HepG2 (cell line): ENCODE measurements at regions not wholly inside any gene's neighbourhood (a gene's known extent, or its start where the extent isn't known, plus 50 kb on each side); places are given as distances from the start of the nearest gene placed in this dataset.

ENCODE experiments used
- CREB1 ChIP-seq, 2 experiments: fragments of 450-650 bp in 1 of 2; IDR thresholded peaks; 2 replicates each; pipeline ENCODE4 v1.6.1; 2016 to 2017; ENCODE audit warnings: control low read depth in 1 of 2, mild to moderate bottlenecking in 1 of 2, missing compliant biosample characterization in 1 of 2, missing genetic modification characterization in 1 of 2
- CTCF ChIP-seq: sonication (generic); formaldehyde crosslinking; IDR thresholded peaks from 2 replicates; pipeline ENCODE4 v1.5.0; 2020; ENCODE audit warnings: mild to moderate bottlenecking, missing genetic modification reagents, moderate library complexity
- ELF1 ChIP-seq: sonication (generic); formaldehyde crosslinking; IDR thresholded peaks from 2 replicates; pipeline ENCODE4 v1.4.0; 2020; ENCODE audit warnings: missing genetic modification reagents
- EP300 ChIP-seq, 3 experiments: sonication (generic) in 1 of 3; formaldehyde crosslinking in 1 of 3; IDR thresholded peaks; 2 replicates each; pipeline versions ENCODE4 v1.5.1 to v1.6.1; 2011 to 2020; ENCODE audit warnings: low read depth in 2 of 3, low read length in 2 of 3, borderline replicate concordance in 1 of 3, improper control_type of control experiment in 1 of 3, mild to moderate bottlenecking in 1 of 3, missing genetic modification reagents in 1 of 3, moderate library complexity in 1 of 3
- NFKB2 ChIP-seq: sonication (generic); formaldehyde crosslinking; IDR thresholded peaks from 2 replicates; pipeline ENCODE4 v1.4.0; 2020; ENCODE audit warnings: missing genetic modification reagents, borderline replicate concordance
- POLR2AphosphoS5 ChIP-seq: IDR thresholded peaks from 2 replicates; pipeline ENCODE4 v1.6.1; 2012; ENCODE audit warnings: low read depth, low read length
- SIN3A ChIP-seq: IDR thresholded peaks from 2 replicates; pipeline ENCODE4 v1.6.1; 2011; ENCODE audit warnings: low read depth, mild to moderate bottlenecking, control low read depth, low read length, borderline replicate concordance
- SMARCC2 ChIP-seq: fragments of 450-650 bp; IDR thresholded peaks from 2 replicates; pipeline ENCODE4 v1.6.1; 2017; ENCODE audit warnings: antibody characterized with exemption, mild to moderate bottlenecking
- ZNF766 ChIP-seq: sonication (generic); formaldehyde crosslinking; IDR thresholded peaks from 2 replicates; pipeline ENCODE4 v1.5.0; 2020; ENCODE audit warnings: missing genetic modification reagents, borderline replicate concordance
- TF ChIP-seq, protein P1 (sequence below): sonication (generic); formaldehyde crosslinking; IDR thresholded peaks from 2 replicates; pipeline ENCODE4 v1.4.0; 2020; ENCODE audit warnings: missing genetic modification reagents, mild to moderate bottlenecking, borderline replicate concordance
- TF ChIP-seq, protein P2 (sequence below): sonication (generic); formaldehyde crosslinking; IDR thresholded peaks from 2 replicates; pipeline ENCODE4 v1.9.0; 2021; ENCODE audit warnings: missing genetic modification reagents, borderline replicate concordance
- TF ChIP-seq, protein P3 (sequence below): sonication (generic); formaldehyde crosslinking; IDR thresholded peaks from 2 replicates; pipeline ENCODE4 v1.5.0; 2020; ENCODE audit warnings: mild to moderate bottlenecking, missing genetic modification reagents
- TF ChIP-seq, protein P4 (sequence below): sonication (generic); formaldehyde crosslinking; IDR thresholded peaks from 2 replicates; pipeline ENCODE4 v1.9.0; 2021; ENCODE audit warnings: mild to moderate bottlenecking, missing genetic modification reagents

GRCh38 chr3:18720543-18720942, 295.4 kb upstream of the SATB1 start:
- TF ChIP-seq, protein P1, sequence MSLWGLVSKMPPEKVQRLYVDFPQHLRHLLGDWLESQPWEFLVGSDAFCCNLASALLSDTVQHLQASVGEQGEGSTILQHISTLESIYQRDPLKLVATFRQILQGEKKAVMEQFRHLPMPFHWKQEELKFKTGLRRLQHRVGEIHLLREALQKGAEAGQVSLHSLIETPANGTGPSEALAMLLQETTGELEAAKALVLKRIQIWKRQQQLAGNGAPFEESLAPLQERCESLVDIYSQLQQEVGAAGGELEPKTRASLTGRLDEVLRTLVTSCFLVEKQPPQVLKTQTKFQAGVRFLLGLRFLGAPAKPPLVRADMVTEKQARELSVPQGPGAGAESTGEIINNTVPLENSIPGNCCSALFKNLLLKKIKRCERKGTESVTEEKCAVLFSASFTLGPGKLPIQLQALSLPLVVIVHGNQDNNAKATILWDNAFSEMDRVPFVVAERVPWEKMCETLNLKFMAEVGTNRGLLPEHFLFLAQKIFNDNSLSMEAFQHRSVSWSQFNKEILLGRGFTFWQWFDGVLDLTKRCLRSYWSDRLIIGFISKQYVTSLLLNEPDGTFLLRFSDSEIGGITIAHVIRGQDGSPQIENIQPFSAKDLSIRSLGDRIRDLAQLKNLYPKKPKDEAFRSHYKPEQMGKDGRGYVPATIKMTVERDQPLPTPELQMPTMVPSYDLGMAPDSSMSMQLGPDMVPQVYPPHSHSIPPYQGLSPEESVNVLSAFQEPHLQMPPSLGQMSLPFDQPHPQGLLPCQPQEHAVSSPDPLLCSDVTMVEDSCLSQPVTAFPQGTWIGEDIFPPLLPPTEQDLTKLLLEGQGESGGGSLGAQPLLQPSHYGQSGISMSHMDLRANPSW: no peak
- TF ChIP-seq, protein P2, sequence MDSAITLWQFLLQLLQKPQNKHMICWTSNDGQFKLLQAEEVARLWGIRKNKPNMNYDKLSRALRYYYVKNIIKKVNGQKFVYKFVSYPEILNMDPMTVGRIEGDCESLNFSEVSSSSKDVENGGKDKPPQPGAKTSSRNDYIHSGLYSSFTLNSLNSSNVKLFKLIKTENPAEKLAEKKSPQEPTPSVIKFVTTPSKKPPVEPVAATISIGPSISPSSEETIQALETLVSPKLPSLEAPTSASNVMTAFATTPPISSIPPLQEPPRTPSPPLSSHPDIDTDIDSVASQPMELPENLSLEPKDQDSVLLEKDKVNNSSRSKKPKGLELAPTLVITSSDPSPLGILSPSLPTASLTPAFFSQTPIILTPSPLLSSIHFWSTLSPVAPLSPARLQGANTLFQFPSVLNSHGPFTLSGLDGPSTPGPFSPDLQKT (CRISPR knock-in tag): no peak
- TF ChIP-seq, protein P3, sequence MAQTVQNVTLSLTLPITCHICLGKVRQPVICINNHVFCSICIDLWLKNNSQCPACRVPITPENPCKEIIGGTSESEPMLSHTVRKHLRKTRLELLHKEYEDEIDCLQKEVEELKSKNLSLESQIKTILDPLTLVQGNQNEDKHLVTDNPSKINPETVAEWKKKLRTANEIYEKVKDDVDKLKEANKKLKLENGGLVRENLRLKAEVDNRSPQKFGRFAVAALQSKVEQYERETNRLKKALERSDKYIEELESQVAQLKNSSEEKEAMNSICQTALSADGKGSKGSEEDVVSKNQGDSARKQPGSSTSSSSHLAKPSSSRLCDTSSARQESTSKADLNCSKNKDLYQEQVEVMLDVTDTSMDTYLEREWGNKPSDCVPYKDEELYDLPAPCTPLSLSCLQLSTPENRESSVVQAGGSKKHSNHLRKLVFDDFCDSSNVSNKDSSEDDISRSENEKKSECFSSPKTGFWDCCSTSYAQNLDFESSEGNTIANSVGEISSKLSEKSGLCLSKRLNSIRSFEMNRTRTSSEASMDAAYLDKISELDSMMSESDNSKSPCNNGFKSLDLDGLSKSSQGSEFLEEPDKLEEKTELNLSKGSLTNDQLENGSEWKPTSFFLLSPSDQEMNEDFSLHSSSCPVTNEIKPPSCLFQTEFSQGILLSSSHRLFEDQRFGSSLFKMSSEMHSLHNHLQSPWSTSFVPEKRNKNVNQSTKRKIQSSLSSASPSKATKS: no peak
- TF ChIP-seq, protein P4, sequence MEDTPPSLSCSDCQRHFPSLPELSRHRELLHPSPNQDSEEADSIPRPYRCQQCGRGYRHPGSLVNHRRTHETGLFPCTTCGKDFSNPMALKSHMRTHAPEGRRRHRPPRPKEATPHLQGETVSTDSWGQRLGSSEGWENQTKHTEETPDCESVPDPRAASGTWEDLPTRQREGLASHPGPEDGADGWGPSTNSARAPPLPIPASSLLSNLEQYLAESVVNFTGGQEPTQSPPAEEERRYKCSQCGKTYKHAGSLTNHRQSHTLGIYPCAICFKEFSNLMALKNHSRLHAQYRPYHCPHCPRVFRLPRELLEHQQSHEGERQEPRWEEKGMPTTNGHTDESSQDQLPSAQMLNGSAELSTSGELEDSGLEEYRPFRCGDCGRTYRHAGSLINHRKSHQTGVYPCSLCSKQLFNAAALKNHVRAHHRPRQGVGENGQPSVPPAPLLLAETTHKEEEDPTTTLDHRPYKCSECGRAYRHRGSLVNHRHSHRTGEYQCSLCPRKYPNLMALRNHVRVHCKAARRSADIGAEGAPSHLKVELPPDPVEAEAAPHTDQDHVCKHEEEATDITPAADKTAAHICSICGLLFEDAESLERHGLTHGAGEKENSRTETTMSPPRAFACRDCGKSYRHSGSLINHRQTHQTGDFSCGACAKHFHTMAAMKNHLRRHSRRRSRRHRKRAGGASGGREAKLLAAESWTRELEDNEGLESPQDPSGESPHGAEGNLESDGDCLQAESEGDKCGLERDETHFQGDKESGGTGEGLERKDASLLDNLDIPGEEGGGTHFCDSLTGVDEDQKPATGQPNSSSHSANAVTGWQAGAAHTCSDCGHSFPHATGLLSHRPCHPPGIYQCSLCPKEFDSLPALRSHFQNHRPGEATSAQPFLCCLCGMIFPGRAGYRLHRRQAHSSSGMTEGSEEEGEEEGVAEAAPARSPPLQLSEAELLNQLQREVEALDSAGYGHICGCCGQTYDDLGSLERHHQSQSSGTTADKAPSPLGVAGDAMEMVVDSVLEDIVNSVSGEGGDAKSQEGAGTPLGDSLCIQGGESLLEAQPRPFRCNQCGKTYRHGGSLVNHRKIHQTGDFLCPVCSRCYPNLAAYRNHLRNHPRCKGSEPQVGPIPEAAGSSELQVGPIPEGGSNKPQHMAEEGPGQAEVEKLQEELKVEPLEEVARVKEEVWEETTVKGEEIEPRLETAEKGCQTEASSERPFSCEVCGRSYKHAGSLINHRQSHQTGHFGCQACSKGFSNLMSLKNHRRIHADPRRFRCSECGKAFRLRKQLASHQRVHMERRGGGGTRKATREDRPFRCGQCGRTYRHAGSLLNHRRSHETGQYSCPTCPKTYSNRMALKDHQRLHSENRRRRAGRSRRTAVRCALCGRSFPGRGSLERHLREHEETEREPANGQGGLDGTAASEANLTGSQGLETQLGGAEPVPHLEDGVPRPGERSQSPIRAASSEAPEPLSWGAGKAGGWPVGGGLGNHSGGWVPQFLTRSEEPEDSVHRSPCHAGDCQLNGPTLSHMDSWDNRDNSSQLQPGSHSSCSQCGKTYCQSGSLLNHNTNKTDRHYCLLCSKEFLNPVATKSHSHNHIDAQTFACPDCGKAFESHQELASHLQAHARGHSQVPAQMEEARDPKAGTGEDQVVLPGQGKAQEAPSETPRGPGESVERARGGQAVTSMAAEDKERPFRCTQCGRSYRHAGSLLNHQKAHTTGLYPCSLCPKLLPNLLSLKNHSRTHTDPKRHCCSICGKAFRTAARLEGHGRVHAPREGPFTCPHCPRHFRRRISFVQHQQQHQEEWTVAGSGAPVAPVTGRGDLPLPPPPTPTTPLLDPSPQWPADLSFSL: no peak
- no peak for TF ChIP-seq SIN3A
- no peak for TF ChIP-seq CREB1 (IDR thresholded peaks at IDR 0.05)
- no peak for TF ChIP-seq CREB1 (CRISPR knock-in tag; IDR thresholded peaks at IDR 0.05)
- no peak for TF ChIP-seq CTCF (CRISPR knock-in tag)
- no peak for TF ChIP-seq SMARCC2
- TF ChIP-seq POLR2AphosphoS5: no peak
- no peak for TF ChIP-seq ELF1 (CRISPR knock-in tag)
- no peak for TF ChIP-seq EP300 (IDR thresholded peaks at IDR 0.05; ENCODE audit: low read depth in 2 of 2, low read length in 2 of 2)
- TF ChIP-seq EP300 (CRISPR knock-in tag; IDR thresholded peaks at IDR 0.05; ENCODE audit: borderline replicate concordance): no peak
- TF ChIP-seq NFKB2 (CRISPR knock-in tag): no peak
- TF ChIP-seq ZNF766: no peak
